NCI-H2081 treated with DMSO at 0.1 percent for 48 hours (cell line): ENCODE measurements at regions not wholly inside any gene's neighbourhood (a gene's known extent, or its start where the extent isn't known, plus 50 kb on each side); places are given as distances from the start of the nearest gene placed in this dataset.
"Not testable (repeated sequence)": the region's sequence is repeated elsewhere in the genome, so short reads cannot be mapped to it uniquely, and the experiment has no call there.

Experiments
- DNase-seq: peaks from one replicate; lab custom pipeline; 2025; lab: John Stamatoyannopoulos, UW

- no peak for DNase-seq
Observed at GRCh38 chr1:95668165-95668564, 434.2 kb downstream of the RWDD3 start.

- not testable (repeated sequence) for DNase-seq
Observed at GRCh38 chr1:95669638-95670037, 435.6 kb downstream of the RWDD3 start.

- DNase-seq, result no peak
Observed at GRCh38 chr1:95671098-95671497, 437.1 kb downstream of the RWDD3 start.

GRCh38 chr1:95679262-95679661 is 445.3 kb downstream of the RWDD3 start:
- no peak for DNase-seq

GRCh38 chr1:95685081-95685480 is 451.1 kb downstream of the RWDD3 start:
- DNase-seq, result peak; percentile 14

GRCh38 chr1:95686217-95686616 is 452.2 kb downstream of the RWDD3 start:
- no peak for DNase-seq

- DNase-seq, result no peak
Observed at GRCh38 chr1:95699149-95699953, 465.3 kb downstream of the RWDD3 start.

GRCh38 chr1:95701450-95702173 is 467.6 kb downstream of the RWDD3 start:
- no peak for DNase-seq

GRCh38 chr1:95703046-95703445 is 469.0 kb downstream of the RWDD3 start:
- no peak for DNase-seq

- no peak for DNase-seq
Observed at GRCh38 chr1:95716097-95716496, 482.1 kb downstream of the RWDD3 start.

GRCh38 chr1:95716550-95716949 is 482.5 kb downstream of the RWDD3 start:
- no peak for DNase-seq

- no peak for DNase-seq
Observed at GRCh38 chr1:95723346-95723745, 489.3 kb downstream of the RWDD3 start.

GRCh38 chr1:95728841-95729240 is 494.8 kb downstream of the RWDD3 start:
- DNase-seq, result no peak

GRCh38 chr1:95730986-95731385 is 497.0 kb downstream of the RWDD3 start:
- no peak for DNase-seq

GRCh38 chr1:95731466-95731865 is 497.5 kb downstream of the RWDD3 start:
- DNase-seq, result no peak

- no peak for DNase-seq
Observed at GRCh38 chr1:95733031-95733430, 499.0 kb downstream of the RWDD3 start.

- no peak for DNase-seq
Observed at GRCh38 chr1:95733671-95734070, 499.7 kb downstream of the RWDD3 start.

- DNase-seq, result no peak
Observed at GRCh38 chr1:95734560-95734959, 500.6 kb downstream of the RWDD3 start.

- DNase-seq, result no peak
Observed at GRCh38 chr1:95742591-95743089, 508.6 kb downstream of the RWDD3 start.

- DNase-seq, result no peak
Observed at GRCh38 chr1:95744731-95745130, 510.7 kb downstream of the RWDD3 start.

GRCh38 chr1:95752515-95753381 is 518.7 kb downstream of the RWDD3 start:
- DNase-seq, result no peak

GRCh38 chr1:95753382-95754016 is 519.5 kb downstream of the RWDD3 start:
- no peak for DNase-seq
